CD4-positive, alpha-beta T cell treated with Interferon gamma for 1 hour (primary cell): ENCODE measurements at regions not wholly inside any gene's neighbourhood (a gene's known extent, or its start where the extent isn't known, plus 50 kb on each side); places are given as distances from the start of the nearest gene placed in this dataset.
A peak's percentile ranks its signal among the peaks of the same experiment; 100 is the strongest.
"Not testable (repeated sequence)": the region's sequence is repeated elsewhere in the genome, so short reads cannot be mapped to it uniquely, and the experiment has no call there.

Experiments
- DNase-seq: peaks from one replicate; pipeline ENCODE4 v3.0.0-alpha.2; 2020

DNA sequence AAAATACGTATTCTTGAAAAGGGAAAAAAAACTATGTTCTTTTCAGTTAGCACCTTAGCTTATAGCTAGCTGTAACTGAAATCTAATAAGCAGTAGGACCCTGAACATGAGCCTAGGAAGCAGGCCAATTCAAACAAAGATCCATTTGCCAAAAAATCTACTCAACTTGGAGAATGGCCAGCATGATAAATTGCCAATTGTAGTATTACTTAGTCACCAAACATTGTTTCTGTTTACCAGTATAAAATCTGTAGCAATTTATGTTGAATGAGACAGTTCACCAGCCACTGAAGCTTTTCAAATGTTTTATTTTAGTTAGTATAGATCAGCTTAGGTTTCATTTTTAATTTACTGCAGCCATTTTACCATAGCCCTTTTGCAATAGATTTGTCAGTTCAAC lies 323.6 kb upstream of the DIPK2B start:
- no peak for DNase-seq

DNA sequence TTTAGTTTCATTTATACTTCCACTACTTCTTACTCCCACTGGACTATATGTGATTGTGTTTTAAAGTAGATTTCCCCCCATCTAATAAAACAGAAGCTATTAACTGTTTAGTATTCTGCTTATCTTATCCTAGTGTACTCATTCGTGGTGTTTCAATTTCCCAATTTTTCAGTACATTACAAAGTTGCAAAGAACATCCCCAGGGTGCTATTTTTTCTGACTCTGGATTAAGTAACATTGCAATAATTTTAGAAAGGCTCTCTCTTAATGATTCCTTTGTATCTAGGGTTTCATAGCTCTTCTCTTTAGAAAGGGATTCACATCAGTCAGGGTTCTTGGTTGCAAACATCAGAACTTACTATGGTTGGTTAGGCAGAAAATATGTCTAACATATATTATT lies 317.9 kb upstream of the DIPK2B start:
- no peak for DNase-seq

- DNase-seq, result no peak
Observed at GRCh38 chrX:45517090-45517973, 316.7 kb upstream of the DIPK2B start.

DNA sequence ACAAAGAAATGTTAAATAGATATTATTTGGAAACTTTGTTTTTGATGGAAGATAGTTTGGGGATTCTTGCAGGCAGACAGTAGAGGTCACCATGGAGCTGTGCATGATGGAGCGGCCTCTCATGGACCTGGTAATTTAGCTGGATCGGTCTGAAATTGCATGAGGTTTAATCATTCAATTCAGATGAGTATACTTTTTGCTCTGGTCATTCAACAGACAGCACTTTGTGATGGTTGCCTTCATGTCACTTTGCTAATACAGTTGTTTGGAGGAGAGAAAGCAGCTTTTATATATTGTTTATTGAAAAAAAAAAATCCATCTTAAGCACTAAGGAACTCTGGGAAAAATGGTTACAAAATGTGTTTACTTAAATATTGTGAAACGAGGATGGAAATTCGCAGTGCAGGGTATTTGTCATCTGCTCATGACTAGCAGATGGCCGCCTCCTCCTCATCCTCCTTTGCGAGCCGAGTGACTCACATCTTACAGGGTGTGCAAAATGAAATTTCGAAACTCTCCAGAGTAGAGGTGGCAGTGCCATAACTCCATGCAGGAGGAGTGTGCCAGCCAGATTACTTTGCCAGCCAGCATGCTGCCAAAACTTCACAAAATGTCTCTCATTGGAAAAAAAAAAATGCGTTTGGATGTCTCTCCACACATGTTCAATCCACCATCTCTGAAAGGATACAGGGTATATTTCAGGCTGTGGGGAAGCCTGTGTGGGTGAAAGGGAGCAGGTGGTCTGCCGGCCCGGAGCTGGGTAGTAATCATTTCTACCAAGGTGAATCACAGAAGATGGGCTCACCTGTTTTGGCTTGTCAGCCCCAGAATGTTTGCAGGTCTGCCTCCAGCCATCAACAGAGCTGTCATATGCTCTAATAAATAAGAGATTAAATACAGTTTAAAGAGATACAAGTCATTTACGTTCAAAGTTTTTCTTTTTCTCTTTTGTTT lies 314.9 kb upstream of the DIPK2B start:
- peak; percentile 52 for DNase-seq

- DNase-seq, result no peak
Observed at GRCh38 chrX:45513042-45513441, 312.4 kb upstream of the DIPK2B start.

GRCh38 chrX:45508454-45508853 lies 307.8 kb upstream of the DIPK2B start:
- no peak for DNase-seq

- DNase-seq, result no peak
Observed at GRCh38 chrX:45506149-45506730, 305.6 kb upstream of the DIPK2B start.

GRCh38 chrX:45505214-45505613 lies 304.5 kb upstream of the DIPK2B start:
- DNase-seq, result no peak

DNA sequence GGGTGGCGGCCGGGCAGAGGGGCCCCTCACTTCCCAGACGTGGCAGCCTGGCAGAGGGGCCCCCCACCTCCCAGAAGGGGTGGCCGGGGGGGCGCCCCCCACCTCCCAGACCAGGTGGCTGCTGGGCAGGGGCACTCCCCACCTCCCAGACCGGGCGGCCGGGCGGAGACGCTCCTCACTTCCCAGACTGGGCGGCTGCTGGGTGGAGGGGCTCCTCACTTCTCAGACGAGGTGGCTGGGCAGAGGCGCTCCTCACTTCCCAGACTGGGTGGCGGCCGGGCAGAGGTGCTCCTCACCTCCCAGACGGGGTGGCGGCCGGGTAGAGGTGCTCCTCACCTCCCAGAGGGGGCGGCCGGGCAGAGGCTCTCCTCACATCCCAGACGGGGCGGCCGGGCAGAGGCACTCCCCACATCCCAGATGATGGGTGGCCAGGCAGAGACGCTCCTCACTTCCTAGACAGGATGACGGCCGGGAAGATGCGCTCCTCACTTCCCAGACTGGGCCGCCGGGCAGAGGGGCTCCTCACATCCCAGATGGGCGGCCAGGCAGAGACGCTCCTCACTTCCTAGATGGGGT lies 303.2 kb upstream of the DIPK2B start:
- not testable (repeated sequence) for DNase-seq

GRCh38 chrX:45502396-45502795 lies 301.7 kb upstream of the DIPK2B start:
- no peak for DNase-seq

DNA sequence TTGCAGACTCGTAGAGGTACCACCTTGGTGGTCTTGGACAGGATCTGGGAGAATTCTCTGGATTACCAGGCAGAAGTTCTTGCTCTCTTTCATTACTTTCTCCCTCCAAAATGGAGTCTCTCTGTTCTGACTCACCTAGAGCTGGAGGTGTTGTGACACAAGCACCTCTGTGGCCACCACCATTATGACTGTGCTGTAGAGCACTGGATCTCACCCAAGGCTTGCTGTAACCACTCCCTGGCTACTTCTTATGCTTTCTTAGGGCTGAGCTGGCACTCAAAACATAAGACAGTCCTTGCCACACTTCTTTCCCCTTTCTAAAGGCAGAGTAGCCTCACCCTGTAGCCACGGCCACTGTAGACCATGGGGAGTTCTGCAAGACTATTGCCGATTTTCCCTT lies 296.6 kb upstream of the DIPK2B start:
- DNase-seq, result no peak

DNA sequence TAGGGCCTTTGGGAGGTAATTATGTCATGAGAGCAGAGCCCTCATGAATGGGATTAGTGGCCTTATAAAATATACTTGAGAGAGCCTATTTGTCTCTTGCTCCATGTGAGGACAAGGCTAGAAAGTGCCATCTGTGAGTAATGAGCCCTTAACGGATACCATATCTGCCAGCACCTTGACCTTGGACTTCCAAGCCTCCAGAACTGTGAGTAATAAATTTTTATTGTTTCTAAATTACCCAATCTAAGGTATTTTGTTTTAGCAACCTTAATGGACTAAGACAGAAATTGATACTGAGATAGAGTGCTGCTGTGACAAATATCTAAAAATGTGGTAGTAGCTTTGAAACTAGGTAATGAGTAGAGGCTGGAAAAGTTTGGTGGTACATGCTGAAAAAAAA lies 285.0 kb upstream of the DIPK2B start:
- no peak for DNase-seq

DNA sequence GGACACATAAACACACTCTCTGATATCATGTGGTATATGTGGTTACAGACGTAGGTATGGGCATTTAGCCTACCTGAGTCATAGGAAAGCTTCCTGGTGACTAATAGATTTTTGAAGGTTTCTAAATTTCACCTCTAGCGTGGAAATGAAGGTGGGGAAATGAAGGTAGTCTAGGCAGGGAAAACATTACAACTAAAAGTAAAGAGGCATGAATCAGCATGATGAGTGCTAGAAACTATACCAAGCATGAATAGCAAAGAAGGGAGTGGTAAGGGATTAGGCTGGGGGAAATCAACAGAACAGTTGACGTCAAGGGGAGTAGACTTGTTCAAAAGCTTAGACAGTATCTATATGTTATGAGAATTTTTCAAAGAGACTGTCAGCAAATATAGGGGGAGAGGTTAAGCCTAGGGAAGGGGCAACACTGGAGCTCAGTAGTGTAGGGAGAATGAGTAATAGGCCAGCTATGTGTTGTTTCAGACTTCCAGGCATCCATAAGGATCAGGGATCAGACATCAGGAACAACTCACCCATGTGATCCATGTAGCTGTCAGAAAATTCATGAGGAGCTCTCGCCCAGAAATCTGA lies 279.3 kb upstream of the DIPK2B start:
- no peak for DNase-seq

- DNase-seq, result no peak
Observed at GRCh38 chrX:45479196-45479834, 278.6 kb upstream of the DIPK2B start.

DNA sequence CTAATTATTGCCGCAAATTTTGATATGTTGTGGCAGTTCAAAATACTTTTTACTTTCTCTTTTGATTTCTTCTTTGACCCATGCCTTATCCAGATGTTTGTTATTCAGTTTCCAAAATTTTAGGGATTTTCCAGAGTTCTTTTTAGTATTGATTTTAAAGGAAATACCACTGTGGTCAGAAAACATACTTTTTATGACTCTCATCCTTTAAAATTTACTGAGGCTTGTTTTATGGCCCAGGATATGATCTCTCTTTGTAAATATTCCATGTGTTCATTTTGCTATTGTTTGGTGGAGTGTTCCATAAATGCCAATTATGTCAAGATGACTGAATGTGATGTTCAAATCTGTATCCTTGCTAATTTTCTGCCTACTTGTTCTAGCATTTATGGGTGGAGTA lies 272.3 kb upstream of the DIPK2B start:
- no peak for DNase-seq

DNA sequence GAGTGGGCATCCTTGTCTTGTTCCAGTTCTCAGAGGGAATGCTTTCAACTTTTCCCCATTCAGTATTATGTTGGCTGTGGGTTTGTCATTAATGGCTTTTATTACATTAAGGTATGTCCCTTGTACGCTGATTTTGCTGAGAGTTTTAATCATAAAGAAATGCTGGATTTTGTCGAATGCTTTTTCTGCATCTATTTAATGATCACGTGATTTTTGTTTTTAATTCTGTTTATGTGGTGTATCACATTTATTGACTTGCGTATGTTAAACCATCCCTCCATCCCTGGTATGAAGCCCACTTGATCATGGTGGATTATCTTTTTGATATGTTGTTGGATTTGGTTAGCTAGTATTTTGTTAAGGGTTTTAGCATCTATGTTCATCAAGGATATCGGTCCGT lies 266.9 kb upstream of the DIPK2B start:
- DNase-seq, result not testable (repeated sequence)

- not testable (repeated sequence) for DNase-seq
Observed at GRCh38 chrX:45455732-45456131, 255.1 kb upstream of the DIPK2B start.

- DNase-seq, result no peak
Observed at GRCh38 chrX:45454290-45454689, 253.6 kb upstream of the DIPK2B start.

GRCh38 chrX:45449982-45450381 lies 249.3 kb upstream of the DIPK2B start:
- no peak for DNase-seq

- no peak for DNase-seq
Observed at GRCh38 chrX:45447995-45448394, 247.3 kb upstream of the DIPK2B start.

DNA sequence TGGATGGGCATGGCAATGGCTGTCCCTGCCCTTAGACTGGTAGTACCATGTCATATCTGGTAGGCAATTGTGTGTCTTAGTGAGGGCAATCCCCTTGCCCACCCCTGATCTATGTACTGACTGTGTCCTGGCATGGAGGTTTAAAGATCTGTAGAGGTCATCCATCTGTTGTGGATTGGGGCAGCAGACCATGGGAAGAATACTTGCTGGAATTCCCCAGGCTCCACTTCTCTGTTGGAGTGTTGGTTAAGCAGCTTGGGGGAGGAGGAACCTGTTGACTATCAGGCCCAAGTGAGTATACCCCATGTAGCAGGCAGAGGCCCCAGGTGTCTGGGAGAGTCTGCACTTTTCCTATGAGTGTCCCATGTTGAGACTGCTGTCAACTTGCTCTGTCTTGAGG lies 246.7 kb upstream of the DIPK2B start:
- no peak for DNase-seq

GRCh38 chrX:45445745-45446412 lies 245.2 kb upstream of the DIPK2B start:
- no peak for DNase-seq
